ENCODE measurements at regions not wholly inside any gene's neighbourhood (a gene's known extent, or its start where the extent isn't known, plus 50 kb on each side); places are given as distances from the start of the nearest gene placed in this dataset.

DNA sequence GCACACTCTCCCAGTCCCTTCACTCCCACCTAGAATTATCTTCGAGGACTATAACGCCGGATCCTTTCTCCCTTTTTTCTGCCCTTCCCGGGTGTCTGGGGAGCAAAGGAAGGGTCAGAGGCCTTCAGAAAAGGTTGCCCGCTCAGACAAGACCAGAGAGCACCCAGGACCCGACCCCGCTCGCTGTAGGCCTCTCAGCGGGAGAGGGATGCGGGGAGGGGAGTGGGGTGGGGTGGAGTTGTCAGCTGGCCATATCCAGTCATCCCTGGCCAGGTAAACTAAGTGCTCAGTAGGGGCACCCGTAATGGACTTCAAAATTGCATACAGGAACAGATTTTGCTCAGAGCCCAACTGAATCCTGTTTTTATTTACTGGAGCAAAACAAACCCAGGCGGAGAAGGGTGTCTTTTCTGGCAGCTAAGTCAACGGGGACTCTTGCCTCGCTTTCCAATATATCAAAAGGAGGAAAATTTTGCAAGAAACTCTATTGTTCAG lies 65.0 kb downstream of the NOL4 start:
- peaks cover 35% of the 10 kb centered on the region for H3K27me3 ChIP-seq (ENCODE audit: control insufficient read depth, insufficient read depth, low read length, poor library complexity, severe bottlenecking)

DNA sequence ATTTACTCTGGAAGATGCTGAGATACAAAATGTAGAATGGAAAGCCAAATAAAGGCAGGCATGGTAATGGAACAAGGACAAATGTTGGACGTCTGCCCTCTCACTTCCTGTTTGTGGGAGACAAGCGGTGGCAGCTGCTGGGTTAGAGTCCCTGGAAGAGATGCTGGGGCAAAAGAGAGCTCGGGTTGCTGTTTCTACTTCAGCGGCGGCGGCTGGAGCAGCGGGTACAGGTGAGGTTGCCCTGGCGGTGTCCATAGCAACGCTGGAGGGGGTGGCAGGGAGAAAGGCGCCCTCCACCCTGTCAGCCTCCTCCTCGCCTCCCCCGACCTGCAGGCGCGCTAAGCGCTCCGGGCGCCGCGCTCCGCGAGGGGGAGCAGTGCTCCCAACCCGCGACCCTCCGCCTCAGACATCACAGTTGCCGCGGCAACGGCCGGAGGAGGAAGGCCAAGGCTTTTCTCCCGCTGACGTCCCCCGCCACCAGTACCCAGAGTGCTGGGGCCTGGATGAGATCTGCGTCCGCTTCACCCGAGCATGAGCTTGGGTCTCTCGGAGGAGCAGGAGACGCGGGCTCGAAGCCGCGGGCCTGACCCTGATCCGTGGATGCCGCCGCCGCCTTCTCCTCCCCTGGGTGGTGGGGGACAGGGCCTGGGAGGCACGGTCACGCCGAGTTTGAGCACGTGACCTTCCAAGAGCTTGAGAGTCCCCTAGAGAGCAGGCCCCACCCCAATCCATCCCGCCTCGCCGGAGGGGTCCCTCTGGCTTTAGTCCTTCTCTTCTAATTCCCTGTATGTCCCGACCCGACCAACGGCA lies 65.6 kb downstream of the NOL4 start:
- Histone ChIP-seq H3K27me3 (ENCODE audit: control insufficient read depth, insufficient read depth, low read length, poor library complexity, severe bottlenecking) (peaks cover 35% of the 10 kb centered on the region), H3K9me3 (ENCODE audit: control insufficient read depth, low read length) (no peaks in the 10 kb centered on the region), H3K4me1 (ENCODE audit: control insufficient read depth, insufficient read depth, low read length) (peaks cover 4% of the 10 kb centered on the region), H3K4me3 (ENCODE audit: insufficient read depth, low read depth, low read length) (peak overlapping the region; percentile 45), H3K27ac (ENCODE audit: insufficient read depth, low read depth, low read length, poor library complexity, severe bottlenecking) (no peak overlapping the region), H3K36me3 (ENCODE audit: control insufficient read depth, insufficient read depth, low read length) (no peaks in the 10 kb centered on the region)
- 3 to 7% methylated on average over 54 of the region's 54 CpGs for WGBS, 2 experiments

More for the DNA sequence above, 65.0 kb downstream of the NOL4 start:
- 42 to 46% methylated on average over 14 of the region's 14 CpGs for WGBS, 2 experiments
- Histone ChIP-seq H3K4me1 (ENCODE audit: control insufficient read depth, insufficient read depth, low read length) (peaks cover 4% of the 10 kb centered on the region), H3K27ac (ENCODE audit: insufficient read depth, low read depth, low read length, poor library complexity, severe bottlenecking) (no peak overlapping the region), H3K9me3 (ENCODE audit: control insufficient read depth, low read length) (no peaks in the 10 kb centered on the region), H3K4me3 (ENCODE audit: insufficient read depth, low read depth, low read length) (peak overlapping the region; percentile 45), H3K36me3 (ENCODE audit: control insufficient read depth, insufficient read depth, low read length) (no peaks in the 10 kb centered on the region)

DNA sequence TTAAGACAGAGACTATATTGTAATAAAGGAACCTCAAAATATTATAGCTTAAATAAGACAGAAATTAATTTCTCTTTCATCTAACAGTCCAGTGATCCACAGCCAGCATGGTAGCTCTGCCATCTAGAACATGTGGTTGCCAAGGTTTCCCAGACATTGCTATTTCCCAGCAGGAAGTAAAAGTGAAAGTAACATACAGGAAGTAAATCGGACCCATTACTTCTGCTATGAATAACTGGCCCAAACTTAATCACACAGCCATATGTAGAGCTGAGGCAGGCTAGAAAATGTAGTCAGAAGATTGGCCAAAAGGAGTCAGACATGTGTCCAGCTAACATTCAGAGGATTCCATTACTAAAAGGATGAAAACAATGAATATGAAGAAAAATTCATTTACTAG lies 71.0 kb downstream of the NOL4 start:
- H3K9me3 ChIP-seq (ENCODE audit: control insufficient read depth, low read length), result no peaks in the 10 kb centered on the region

DNA sequence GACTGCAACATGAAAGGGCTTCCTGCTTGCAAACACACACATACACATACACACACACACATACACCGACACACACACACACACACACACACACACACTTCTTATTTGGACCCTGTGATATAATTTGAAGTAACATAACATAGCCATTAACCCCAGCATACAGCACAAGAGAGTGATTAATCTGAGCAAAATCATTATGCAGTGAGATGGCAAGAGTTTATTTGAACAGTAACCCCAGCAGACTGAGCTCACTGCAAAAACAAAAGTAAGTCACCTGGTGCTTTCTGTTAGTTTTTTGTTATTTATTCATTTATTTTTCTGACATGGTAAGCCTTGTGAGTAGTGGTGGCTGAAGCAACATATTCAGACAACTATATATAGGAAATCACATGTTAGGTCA lies 93.7 kb downstream of the NOL4 start:
- no peaks in the 10 kb centered on the region for H3K9me3 ChIP-seq (ENCODE audit: control insufficient read depth, low read length)
- no peak overlapping the region for H3K4me3 ChIP-seq (ENCODE audit: insufficient read depth, low read depth, low read length)
- H3K36me3 ChIP-seq (ENCODE audit: control insufficient read depth, insufficient read depth, low read length), result no peaks in the 10 kb centered on the region
- H3K27me3 ChIP-seq (ENCODE audit: control insufficient read depth, insufficient read depth, low read length, poor library complexity, severe bottlenecking), result no peaks in the 10 kb centered on the region
- H3K27ac ChIP-seq (ENCODE audit: insufficient read depth, low read depth, low read length, poor library complexity, severe bottlenecking), result no peak overlapping the region
- H3K4me1 ChIP-seq (ENCODE audit: control insufficient read depth, insufficient read depth, low read length), result no peaks in the 10 kb centered on the region
- WGBS, 2 experiments, result 67 to 100% methylated on average over 1 of the region's 1 CpG

More for the DNA sequence above, 71.0 kb downstream of the NOL4 start:
- H3K27me3 ChIP-seq (ENCODE audit: control insufficient read depth, insufficient read depth, low read length, poor library complexity, severe bottlenecking), result peaks cover 20% of the 10 kb centered on the region
- H3K27ac ChIP-seq (ENCODE audit: insufficient read depth, low read depth, low read length, poor library complexity, severe bottlenecking), result no peak overlapping the region
- no peak overlapping the region for H3K4me3 ChIP-seq (ENCODE audit: insufficient read depth, low read depth, low read length)
- H3K4me1 ChIP-seq (ENCODE audit: control insufficient read depth, insufficient read depth, low read length), result peaks cover 1% of the 10 kb centered on the region
- 89% methylated on average over 1 of the region's 1 CpG; no CpG with 5 or more reads in 1 of the 2 experiments for whole genome bisulfite sequencing, 2 experiments
- no peaks in the 10 kb centered on the region for H3K36me3 ChIP-seq (ENCODE audit: control insufficient read depth, insufficient read depth, low read length)

DNA sequence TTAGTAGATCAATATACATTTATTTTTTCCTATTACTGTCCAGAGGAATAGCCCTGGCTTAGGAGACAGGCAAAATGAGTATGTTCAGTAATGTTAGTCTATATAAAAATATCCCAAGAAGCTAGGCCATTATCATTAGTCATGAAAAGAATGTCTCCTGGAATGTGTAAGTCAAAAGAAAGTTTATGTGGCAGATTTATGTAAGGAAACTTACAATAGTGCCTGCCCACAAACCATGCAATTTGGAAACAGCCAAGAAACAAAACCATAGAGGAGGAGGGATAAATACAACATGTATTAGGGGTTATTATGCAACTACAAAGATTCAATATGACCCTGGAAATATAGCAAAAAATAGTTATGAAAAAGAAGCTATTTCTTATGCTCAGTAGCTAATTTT lies 96.3 kb downstream of the NOL4 start:
- H3K27me3 ChIP-seq (ENCODE audit: control insufficient read depth, insufficient read depth, low read length, poor library complexity, severe bottlenecking), result no peaks in the 10 kb centered on the region
- no peak overlapping the region for H3K4me3 ChIP-seq (ENCODE audit: insufficient read depth, low read depth, low read length)
- H3K4me1 ChIP-seq (ENCODE audit: control insufficient read depth, insufficient read depth, low read length), result no peaks in the 10 kb centered on the region
- no peaks in the 10 kb centered on the region for H3K9me3 ChIP-seq (ENCODE audit: control insufficient read depth, low read length)
- H3K27ac ChIP-seq (ENCODE audit: insufficient read depth, low read depth, low read length, poor library complexity, severe bottlenecking), result no peak overlapping the region
- H3K36me3 ChIP-seq (ENCODE audit: control insufficient read depth, insufficient read depth, low read length), result no peaks in the 10 kb centered on the region

DNA sequence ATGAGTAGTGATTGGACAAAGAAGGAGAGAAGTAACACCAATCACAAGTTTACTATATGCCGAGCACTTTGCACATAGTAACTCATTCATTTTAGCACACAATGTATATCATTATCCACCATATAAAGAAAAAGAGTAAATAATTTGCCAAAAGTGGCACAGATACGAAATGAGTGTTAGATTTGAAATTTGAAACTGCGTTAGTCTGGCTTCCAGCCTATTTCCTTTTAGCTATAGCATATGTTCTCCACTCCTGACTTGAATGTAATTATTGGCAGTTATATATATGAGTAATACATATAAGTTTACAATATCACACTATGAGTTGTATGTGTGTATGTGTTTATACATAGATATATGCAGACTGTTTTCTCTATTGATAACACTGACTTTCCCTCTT lies 98.6 kb downstream of the NOL4 start:
- Histone ChIP-seq H3K4me3 (ENCODE audit: insufficient read depth, low read depth, low read length) (no peak overlapping the region), H3K9me3 (ENCODE audit: control insufficient read depth, low read length) (no peaks in the 10 kb centered on the region), H3K27me3 (ENCODE audit: control insufficient read depth, insufficient read depth, low read length, poor library complexity, severe bottlenecking) (no peaks in the 10 kb centered on the region), H3K27ac (ENCODE audit: insufficient read depth, low read depth, low read length, poor library complexity, severe bottlenecking) (no peak overlapping the region), H3K36me3 (ENCODE audit: control insufficient read depth, insufficient read depth, low read length) (no peaks in the 10 kb centered on the region), H3K4me1 (ENCODE audit: control insufficient read depth, insufficient read depth, low read length) (no peaks in the 10 kb centered on the region)
- 93% methylated on average over 3 of the region's 3 CpGs; no CpG with 5 or more reads in 1 of the 2 experiments for WGBS, 2 experiments

DNA sequence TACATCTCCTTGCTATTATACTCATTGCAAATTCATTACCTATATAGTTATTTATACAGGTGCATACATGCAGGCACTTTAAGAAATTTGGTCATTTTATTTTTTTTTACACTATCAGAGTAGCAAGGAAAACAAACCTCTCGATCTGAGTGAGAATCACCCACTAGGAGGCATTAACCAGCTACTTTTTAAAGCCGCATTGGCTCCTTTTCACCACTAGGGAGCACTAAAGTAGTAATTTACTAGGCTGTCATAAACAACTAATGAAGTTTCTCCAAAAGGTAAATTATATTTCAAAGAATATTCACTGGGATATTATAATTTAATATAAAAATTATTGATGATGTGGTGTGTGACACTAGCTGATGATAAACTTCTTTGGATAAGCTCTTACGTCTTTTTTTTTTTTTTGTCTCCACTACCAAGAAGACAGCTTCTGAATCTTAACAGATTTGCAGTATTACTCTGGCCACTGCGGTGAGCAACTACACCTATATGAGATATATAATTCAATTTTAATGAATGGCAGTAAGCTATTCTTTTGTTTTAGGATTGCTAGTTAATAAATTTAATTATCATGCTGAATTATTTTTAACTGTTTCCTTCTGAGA lies 101.9 kb downstream of the NOL4 start:
- WGBS, 2 experiments, result 8 to 27% methylated on average over 2 to 3 of the region's 4 CpGs
- Histone ChIP-seq H3K4me1 (ENCODE audit: control insufficient read depth, insufficient read depth, low read length) (no peaks in the 10 kb centered on the region), H3K9me3 (ENCODE audit: control insufficient read depth, low read length) (no peaks in the 10 kb centered on the region), H3K36me3 (ENCODE audit: control insufficient read depth, insufficient read depth, low read length) (no peaks in the 10 kb centered on the region), H3K27ac (ENCODE audit: insufficient read depth, low read depth, low read length, poor library complexity, severe bottlenecking) (no peak overlapping the region), H3K4me3 (ENCODE audit: insufficient read depth, low read depth, low read length) (no peak overlapping the region), H3K27me3 (ENCODE audit: control insufficient read depth, insufficient read depth, low read length, poor library complexity, severe bottlenecking) (no peaks in the 10 kb centered on the region)

DNA sequence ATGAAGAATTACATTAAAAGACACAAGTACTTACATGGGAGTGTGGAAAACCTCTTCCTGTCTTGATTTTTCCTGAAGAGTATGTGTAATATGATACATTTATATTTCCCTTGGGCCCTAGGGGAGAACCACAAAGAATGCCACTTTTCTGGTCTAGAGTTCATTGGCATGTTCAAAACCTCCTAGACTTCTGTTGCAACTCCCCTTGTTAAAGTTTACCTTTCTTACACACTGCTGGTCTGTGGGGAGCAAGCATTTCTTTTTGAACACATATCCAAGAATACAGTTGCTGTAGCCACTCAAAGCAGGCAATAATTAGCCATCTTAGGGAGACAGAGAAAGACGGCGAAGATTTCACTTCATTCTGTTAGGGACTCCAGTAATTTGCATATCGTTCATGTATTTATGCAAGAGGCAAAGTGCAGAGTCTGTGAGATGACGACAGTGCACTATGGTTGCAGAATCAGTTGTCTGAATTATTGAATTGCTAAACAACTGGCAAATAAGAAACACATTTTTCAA lies 103.5 kb downstream of the NOL4 start:
- Histone ChIP-seq H3K4me3 (ENCODE audit: insufficient read depth, low read depth, low read length) (no peak overlapping the region), H3K27me3 (ENCODE audit: control insufficient read depth, insufficient read depth, low read length, poor library complexity, severe bottlenecking) (no peaks in the 10 kb centered on the region), H3K36me3 (ENCODE audit: control insufficient read depth, insufficient read depth, low read length) (no peaks in the 10 kb centered on the region), H3K9me3 (ENCODE audit: control insufficient read depth, low read length) (no peaks in the 10 kb centered on the region), H3K27ac (ENCODE audit: insufficient read depth, low read depth, low read length, poor library complexity, severe bottlenecking) (no peak overlapping the region), H3K4me1 (ENCODE audit: control insufficient read depth, insufficient read depth, low read length) (peaks cover 4% of the 10 kb centered on the region)
- 67 to 69% methylated on average over 4 of the region's 4 CpGs for WGBS, 2 experiments

DNA sequence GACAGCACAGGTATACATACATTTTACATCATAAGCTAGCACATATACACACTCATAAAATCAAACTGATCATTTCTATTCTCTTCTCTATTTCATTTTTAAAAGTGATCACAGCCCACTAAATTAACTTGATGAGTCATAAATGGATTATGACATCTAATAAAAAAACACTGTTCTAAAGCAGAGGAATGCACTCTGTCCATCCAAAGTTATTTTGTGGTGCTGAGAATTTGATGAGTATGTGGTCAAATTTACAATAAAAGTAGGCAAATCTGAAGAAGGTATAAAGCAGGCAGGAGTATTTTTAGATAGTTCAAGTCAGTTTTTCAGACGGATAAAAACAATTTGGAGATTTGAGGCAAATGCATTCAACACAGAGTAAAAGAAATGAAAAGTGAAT lies 104.4 kb downstream of the NOL4 start:
- Histone ChIP-seq H3K4me3 (ENCODE audit: insufficient read depth, low read depth, low read length) (no peak overlapping the region), H3K36me3 (ENCODE audit: control insufficient read depth, insufficient read depth, low read length) (no peaks in the 10 kb centered on the region), H3K9me3 (ENCODE audit: control insufficient read depth, low read length) (no peaks in the 10 kb centered on the region), H3K4me1 (ENCODE audit: control insufficient read depth, insufficient read depth, low read length) (peaks cover 4% of the 10 kb centered on the region), H3K27ac (ENCODE audit: insufficient read depth, low read depth, low read length, poor library complexity, severe bottlenecking) (no peak overlapping the region), H3K27me3 (ENCODE audit: control insufficient read depth, insufficient read depth, low read length, poor library complexity, severe bottlenecking) (no peaks in the 10 kb centered on the region)
- 92% methylated on average over 1 of the region's 1 CpG for WGBS, 2 experiments

DNA sequence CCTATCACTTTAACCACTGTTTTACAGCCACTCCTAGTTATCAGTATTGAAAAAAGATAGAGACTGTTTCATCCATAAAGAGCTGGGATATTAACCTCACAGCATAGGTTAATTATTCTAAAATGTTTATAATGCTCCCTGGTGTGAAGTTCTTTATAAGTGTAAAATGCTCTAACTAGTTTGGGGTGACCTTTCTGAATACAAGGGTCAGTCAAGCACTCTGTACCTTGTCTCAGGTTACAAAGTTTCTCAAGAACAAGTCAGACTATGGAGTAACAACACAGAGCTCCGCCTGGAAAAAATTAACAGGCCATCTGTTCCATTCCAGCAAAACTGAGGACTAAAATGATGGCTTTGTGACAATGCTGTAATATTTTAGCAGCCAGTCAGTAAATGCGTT lies 107.4 kb downstream of the NOL4 start:
- WGBS, 2 experiments, result 61 to 64% methylated on average over 2 of the region's 2 CpGs

More for the DNA sequence above, 107.4 kb downstream of the NOL4 start:
- no peak overlapping the region for H3K27ac ChIP-seq (ENCODE audit: insufficient read depth, low read depth, low read length, poor library complexity, severe bottlenecking)
- H3K4me3 ChIP-seq (ENCODE audit: insufficient read depth, low read depth, low read length), result no peak overlapping the region
- no peaks in the 10 kb centered on the region for H3K9me3 ChIP-seq (ENCODE audit: control insufficient read depth, low read length)
- no peaks in the 10 kb centered on the region for H3K27me3 ChIP-seq (ENCODE audit: control insufficient read depth, insufficient read depth, low read length, poor library complexity, severe bottlenecking)
- peaks cover 4% of the 10 kb centered on the region for H3K4me1 ChIP-seq (ENCODE audit: control insufficient read depth, insufficient read depth, low read length)
- no peaks in the 10 kb centered on the region for H3K36me3 ChIP-seq (ENCODE audit: control insufficient read depth, insufficient read depth, low read length)
